HepG2 (cell line): ENCODE measurements at regions not wholly inside any gene's neighbourhood (a gene's known extent, or its start where the extent isn't known, plus 50 kb on each side); places are given as distances from the start of the nearest gene placed in this dataset.

Experiments
- ATAC-seq: fragments of 200-7000 bp; cut with Tn5 transposase; 3 replicates; pipeline ENCODE4 v1.9.1; 2020; ENCODE audit warnings: mild to moderate bottlenecking, moderate library complexity
- BruUV-seq: library from RNA; stranded (reverse); fragments of 400-500 nt; replicated peaks from 2 replicates; lab custom pipeline; 2021; lab: Mats Ljungman, UMichigan
- CTCF ChIA-PET: fragments of 300-600 bp; formaldehyde crosslinking; extraction: SDS; loops from one replicate; lab custom pipeline; 2021; ENCODE audit warnings: low total read pairs, inconsistent platforms, low intra/inter-chr PET ratio; lab: Yijun Ruan, JAX
- POLR2A ChIA-PET: fragments of 350-600 bp; sonication (Branson Sonifier 250); formaldehyde crosslinking; loops from one replicate; lab custom pipeline; 2020; ENCODE audit warnings: antibody characterized with exemption, inconsistent platforms; lab: Yijun Ruan, JAX
- DNase-seq: peaks from one replicate; pipeline ENCODE4 v3.0.0-alpha.2; 2015; ENCODE audit warnings: low spot score
- FAIRE-seq: peaks from 3 replicates; lab custom pipeline; 2011; peaks lifted over from hg19 to GRCh38; lab: Jason Lieb, UNC
- H2AFZ ChIP-seq: one replicate; pipeline ENCODE4 v1.6.1; 2011; ENCODE audit warnings: low read length, inconsistent platforms
- H3K27ac ChIP-seq: fragments of 300-600 bp; 3 replicates; pipeline ENCODE4 v1.8.0; 2011; ENCODE audit warnings: mixed run types, mild to moderate bottlenecking, mixed read lengths, low read length, inconsistent platforms; ENCODE audit not compliant: insufficient read depth; ENCODE audit errors: extremely low read length
- H3K27me3 ChIP-seq, 2 experiments: fragments of 200-600 bp in 1 of 2; 2 replicates in 1 of 2; 3 replicates in 1 of 2; pipeline versions ENCODE4 v1.6.0 to v1.8.0; 2011; ENCODE audit warnings: low read length in 2 of 2, mild to moderate bottlenecking in 2 of 2, moderate library complexity in 2 of 2, inconsistent platforms in 1 of 2; ENCODE audit not compliant: insufficient read depth in 2 of 2, control insufficient read depth in 1 of 2
- H3K36me3 ChIP-seq, 2 experiments: fragments of 200-600 bp in 1 of 2; replicated peaks in 1 of 2; 2 replicates in 1 of 2; 3 replicates in 1 of 2; pipeline versions ENCODE4 v1.5.1 to v1.8.0; 2011; ENCODE audit warnings: low read length in 2 of 2, inconsistent platforms in 1 of 2; ENCODE audit not compliant: insufficient read depth in 2 of 2, control insufficient read depth in 1 of 2
- H3K4me1 ChIP-seq: 2 replicates; pipeline ENCODE4 v1.5.1; 2012; ENCODE audit warnings: low read length, inconsistent platforms; ENCODE audit not compliant: insufficient read depth
- H3K4me2 ChIP-seq: 2 replicates; pipeline ENCODE4 v1.6.0; 2011; ENCODE audit warnings: low read depth, low read length, inconsistent platforms
- H3K4me3 ChIP-seq, 3 experiments: fragments of 200-600 bp in 1 of 3; sonication (generic), shearing (Covaris generic) in 1 of 3; replicated peaks in 1 of 3; 2 replicates each; pipeline ENCODE4 v1.5.1; 2011 to 2016; ENCODE audit warnings: low read length in 3 of 3, inconsistent platforms in 2 of 3, low read depth in 2 of 3, mild to moderate bottlenecking in 2 of 3, control low read depth in 1 of 3, mixed read lengths in 1 of 3; ENCODE audit not compliant: insufficient read depth in 1 of 3
- H3K79me2 ChIP-seq: one replicate; pipeline ENCODE4 v1.6.1; 2011; ENCODE audit warnings: low read length, inconsistent platforms; ENCODE audit not compliant: insufficient read depth
- H3K9ac ChIP-seq: 2 replicates; pipeline ENCODE4 v1.6.0; 2011; ENCODE audit warnings: mild to moderate bottlenecking, low read depth, low read length, inconsistent platforms; ENCODE audit not compliant: insufficient read depth
- H3K9me3 ChIP-seq: 2 replicates; pipeline ENCODE4 v1.5.1; 2012; ENCODE audit warnings: mild to moderate bottlenecking, low read length
- H4K20me1 ChIP-seq: 2 replicates; pipeline ENCODE4 v1.6.0; 2011; ENCODE audit warnings: inconsistent platforms, mild to moderate bottlenecking, low read length, moderate library complexity; ENCODE audit not compliant: insufficient read depth
- CC2D1A ChIP-seq: sonication (generic); formaldehyde crosslinking; IDR thresholded peaks from 2 replicates; pipeline ENCODE4 v1.8.1; 2023; ENCODE audit warnings: mild to moderate bottlenecking, missing genetic modification reagents
- CTCF ChIP-seq: sonication (generic); formaldehyde crosslinking; IDR thresholded peaks from 2 replicates; pipeline ENCODE4 v1.5.0; 2020; ENCODE audit warnings: mild to moderate bottlenecking, missing genetic modification reagents, moderate library complexity
- DRAP1 ChIP-seq: IDR thresholded peaks from 2 replicates; pipeline ENCODE4 v1.6.1; 2016; ENCODE audit warnings: missing genetic modification reagents, missing compliant biosample characterization
- FOXA1 ChIP-seq, 2 experiments: fragments of 450-650 bp in 1 of 2; sonication (generic) in 1 of 2; formaldehyde crosslinking in 1 of 2; IDR thresholded peaks; 2 replicates each; pipeline versions ENCODE4 v1.4.0 to v1.6.1; 2016 to 2020; ENCODE audit warnings: missing genetic modification reagents in 1 of 2
- RAD21 ChIP-seq: fragments of 450-650 bp; formaldehyde crosslinking; IDR thresholded peaks from 2 replicates; pipeline ENCODE4 v1.5.0; 2020; ENCODE audit warnings: mild to moderate bottlenecking
- SMC3 ChIP-seq: IDR thresholded peaks from 2 replicates; pipeline ENCODE4 v1.6.1; 2011; ENCODE audit warnings: low read length, improper control_type of control experiment
- STAG1 ChIP-seq: sonication (generic); formaldehyde crosslinking; IDR thresholded peaks from 2 replicates; pipeline ENCODE4 v1.4.0; 2020; ENCODE audit warnings: missing genetic modification reagents
- ZBTB4 ChIP-seq: sonication (generic); formaldehyde crosslinking; IDR thresholded peaks from 2 replicates; pipeline ENCODE4 v1.4.0; 2020; ENCODE audit warnings: missing genetic modification reagents, mild to moderate bottlenecking, borderline replicate concordance
- ZNF30 ChIP-seq: sonication (generic); formaldehyde crosslinking; IDR thresholded peaks from 2 replicates; pipeline ENCODE4 v1.5.0; 2020; ENCODE audit warnings: mild to moderate bottlenecking, missing genetic modification reagents
- ZNF430 ChIP-seq: sonication (generic); formaldehyde crosslinking; IDR thresholded peaks from 2 replicates; pipeline ENCODE4 v1.9.0; 2021; ENCODE audit warnings: mild to moderate bottlenecking, missing genetic modification reagents
- WGBS: methylation state at CpG from one replicate; pipeline ENCODE4 v1.1.6; 2017; ENCODE audit warnings: low lambda C conversion rate; 5-methylcytosine and 5-hydroxymethylcytosine counted together
- in situ Hi-C: cut with HindIII; loops from 2 replicates; pipeline ENCODE4 v1.10.0; 2017; ENCODE audit warnings: low pct_unique_long_range_greater_than_20kb; ENCODE audit not compliant: extremely low pct_ligation_motif_present
- intact Hi-C: fragments of 100-400 bp; cut with micrococcal nuclease; formaldehyde crosslinking; loops from one replicate; pipeline ENCODE4 v1.10.0; 2022; ENCODE audit not compliant: unreplicated experiment

- DNase-seq, result peak; percentile 6
- Histone ChIP-seq H2AFZ (no peak overlapping the region), H3K27ac (no peak overlapping the region), H3K4me3 (no peak overlapping the region), H3K4me2 (no peak overlapping the region), H3K79me2 (no peaks in the 10 kb centered on the region), H3K27me3 (no peaks in the 10 kb centered on the region)
- ATAC-seq, result no peak; the same call in 2 of the 3 replicates
- FAIRE-seq, result no peak
- no TSS peak for BruUV-seq
- TF ChIP-seq CTCF (CRISPR knock-in tag) (peak; percentile 20), ZNF30 (CRISPR knock-in tag) (no peak)
- TF ChIP-seq, all 625 proteins: peak for 1
- CTCF ChIA-PET, result no interaction called here
- in situ Hi-C loops, result loop anchor here (10.0 kb wide), 1 partner anchor 801 kb away; no protein-coding TSS in a partner anchor
- Histone ChIP-seq H4K20me1 (no peaks in the 10 kb centered on the region), H3K36me3 (no peaks in the 10 kb centered on the region), H3K4me1 (no peaks in the 10 kb centered on the region), H3K9ac (no peak overlapping the region), H3K9me3 (no peaks in the 10 kb centered on the region)
- 20% methylated on average over 4 of the region's 4 CpGs for WGBS
- intact Hi-C loops, result no loop called here
- POLR2A ChIA-PET, result no interaction called here
Observed at GRCh38 chr2:35873921-35874320, 481.7 kb upstream of the CRIM1 start.

- no TSS peak for BruUV-seq
- H3K4me3 ChIP-seq, result no peak overlapping the region
- no peak overlapping the region for H2AFZ ChIP-seq
- peak; percentile 85 for ATAC-seq
- no peaks in the 10 kb centered on the region for H3K36me3 ChIP-seq
- H3K27me3 ChIP-seq, result no peaks in the 10 kb centered on the region
- FAIRE-seq, result peak; percentile 44
- TF ChIP-seq STAG1 (CRISPR knock-in tag) (peak; percentile 77), FOXA1 (IDR thresholded peaks at IDR 0.05) (no peak), FOXA1 (CRISPR knock-in tag; IDR thresholded peaks at IDR 0.05) (no peak), CTCF (CRISPR knock-in tag) (peak; percentile 67), CC2D1A (CRISPR knock-in tag) (no peak), ZNF430 (CRISPR knock-in tag) (no peak), DRAP1 (CRISPR knock-in tag) (no peak), ZBTB4 (CRISPR knock-in tag) (no peak), RAD21 (CRISPR knock-in tag) (peak; percentile 23; the same call in 1 of the 2 replicates), SMC3 (peak; percentile 69)
- TF ChIP-seq, all 625 proteins: peak for 4
- Histone ChIP-seq H3K4me1 (no peaks in the 10 kb centered on the region), H3K9me3 (no peaks in the 10 kb centered on the region), H3K9ac (no peak overlapping the region), H3K4me2 (no peak overlapping the region), H3K79me2 (no peaks in the 10 kb centered on the region), H4K20me1 (no peaks in the 10 kb centered on the region), H3K27ac (no peak overlapping the region)
- DNase-seq, result peak; percentile 15
- in situ Hi-C loops, result loop anchor here (10.0 kb wide), 1 partner anchor 803 kb away; no protein-coding TSS in a partner anchor
- POLR2A ChIA-PET, result no interaction called here
- CTCF ChIA-PET, result interaction anchor here (2.0 kb wide), 1 partner anchor 801 kb away, joined by 5 read pairs; no protein-coding TSS in a partner anchor
- 2% methylated on average over 8 of the region's 8 CpGs for WGBS
- intact Hi-C loops, result loop anchor here (1.0 to 2.0 kb wide), 3 partner anchors 635 to 801 kb away; no protein-coding TSS in a partner anchor
Observed at GRCh38 chr2:35871672-35872071, 483.9 kb upstream of the CRIM1 start.
